WTC11 (cell line): ENCODE measurements at regions not wholly inside any gene's neighbourhood (a gene's known extent, or its start where the extent isn't known, plus 50 kb on each side); places are given as distances from the start of the nearest gene placed in this dataset.

Source experiments
- ATF6 ChIP-seq: sonication (generic); formaldehyde crosslinking; IDR thresholded peaks from 2 replicates; pipeline ENCODE4 v1.8.1; 2023; ENCODE audit warnings: mild to moderate bottlenecking, missing genetic modification reagents
- CBFB ChIP-seq: sonication (generic); formaldehyde crosslinking; IDR thresholded peaks from 2 replicates; pipeline ENCODE4 v1.8.1; 2022; ENCODE audit warnings: mild to moderate bottlenecking, low read depth, missing genetic modification reagents
- CREB1 ChIP-seq: sonication (generic); formaldehyde crosslinking; IDR thresholded peaks from 2 replicates; pipeline ENCODE4 v1.8.0; 2023; ENCODE audit warnings: mild to moderate bottlenecking, missing genetic modification reagents
- CTCF ChIP-seq: fragments of 200-600 bp; IDR thresholded peaks from 2 replicates; pipeline ENCODE4 v1.8.0; 2022; ENCODE audit warnings: antibody characterized with exemption
- ESRRA ChIP-seq: sonication (generic); formaldehyde crosslinking; IDR thresholded peaks from 2 replicates; pipeline ENCODE4 v1.8.1; 2022; ENCODE audit warnings: mild to moderate bottlenecking, missing genetic modification reagents, borderline replicate concordance
- IRF2 ChIP-seq: sonication (generic); formaldehyde crosslinking; IDR thresholded peaks from 2 replicates; pipeline ENCODE4 v1.8.0; 2022; ENCODE audit warnings: low read depth, missing genetic modification reagents, borderline replicate concordance
- NR2C2 ChIP-seq: sonication (generic); formaldehyde crosslinking; IDR thresholded peaks from 2 replicates; pipeline ENCODE4 v1.8.0; 2022; ENCODE audit warnings: mild to moderate bottlenecking, missing genetic modification reagents
- SP1 ChIP-seq: sonication (generic); formaldehyde crosslinking; conservative IDR thresholded peaks from 2 replicates; pipeline ENCODE4 v1.8.1; 2022; ENCODE audit warnings: missing genetic modification reagents
- TEAD1 ChIP-seq: sonication (generic); formaldehyde crosslinking; IDR thresholded peaks from 2 replicates; pipeline ENCODE4 v1.8.0; 2022; ENCODE audit warnings: mild to moderate bottlenecking, missing genetic modification reagents
- USF1 ChIP-seq: sonication (generic); formaldehyde crosslinking; IDR thresholded peaks from 2 replicates; pipeline ENCODE4 v1.8.0; 2022; ENCODE audit warnings: mild to moderate bottlenecking, missing genetic modification reagents
- ZNF121 ChIP-seq: sonication (generic); formaldehyde crosslinking; IDR thresholded peaks from 2 replicates; pipeline ENCODE4 v1.8.0; 2023; ENCODE audit warnings: missing genetic modification reagents
- ZNF416 ChIP-seq: fragments of 250-450 bp; sonication (Bioruptor Pico); IDR thresholded peaks from 2 replicates; pipeline ENCODE4 v1.9.0; 2021; ENCODE audit warnings: mild to moderate bottlenecking, inconsistent platforms
- TF ChIP-seq, protein P1 (sequence below): sonication (generic); formaldehyde crosslinking; IDR thresholded peaks from 2 replicates; pipeline ENCODE4 v1.8.1; 2022; ENCODE audit warnings: low read depth, missing genetic modification reagents, borderline replicate concordance
- TF ChIP-seq, protein P2 (sequence below): sonication (generic); formaldehyde crosslinking; IDR thresholded peaks from 2 replicates; pipeline ENCODE4 v1.8.1; 2023; ENCODE audit warnings: mild to moderate bottlenecking, missing genetic modification reagents, borderline replicate concordance

DNA sequence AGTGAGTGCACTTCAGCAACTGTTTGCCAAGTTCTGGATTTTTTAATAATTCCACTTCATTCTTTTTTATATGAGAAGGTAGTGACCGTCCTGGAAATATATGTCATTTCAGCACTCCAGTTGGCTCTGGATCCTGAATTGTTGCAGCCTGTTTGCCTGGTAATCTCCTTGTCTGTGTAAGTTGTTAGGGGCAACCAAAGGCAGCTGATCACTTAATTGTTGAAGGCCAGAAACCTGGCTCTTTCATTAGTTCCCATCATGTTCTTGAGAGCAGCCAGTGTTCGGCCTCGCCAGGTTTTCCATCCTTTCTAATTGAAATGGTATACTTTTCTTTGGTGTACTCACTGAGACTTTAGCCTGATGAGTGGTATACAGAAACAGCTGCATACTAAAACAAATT, 168.6 kb downstream of the SOX2 start:
- TF ChIP-seq CTCF (no peak), NR2C2 (CRISPR knock-in tag) (no peak), ZNF121 (CRISPR knock-in tag) (no peak), CREB1 (CRISPR knock-in tag) (no peak), SP1 (CRISPR knock-in tag) (no peak), USF1 (CRISPR knock-in tag) (no peak), ZNF416 (CRISPR knock-in tag) (no peak), ATF6 (CRISPR knock-in tag) (no peak), TEAD1 (CRISPR knock-in tag) (no peak), CBFB (CRISPR knock-in tag) (no peak), ESRRA (CRISPR knock-in tag) (no peak), IRF2 (CRISPR knock-in tag) (no peak)
- TF ChIP-seq, protein P1, sequence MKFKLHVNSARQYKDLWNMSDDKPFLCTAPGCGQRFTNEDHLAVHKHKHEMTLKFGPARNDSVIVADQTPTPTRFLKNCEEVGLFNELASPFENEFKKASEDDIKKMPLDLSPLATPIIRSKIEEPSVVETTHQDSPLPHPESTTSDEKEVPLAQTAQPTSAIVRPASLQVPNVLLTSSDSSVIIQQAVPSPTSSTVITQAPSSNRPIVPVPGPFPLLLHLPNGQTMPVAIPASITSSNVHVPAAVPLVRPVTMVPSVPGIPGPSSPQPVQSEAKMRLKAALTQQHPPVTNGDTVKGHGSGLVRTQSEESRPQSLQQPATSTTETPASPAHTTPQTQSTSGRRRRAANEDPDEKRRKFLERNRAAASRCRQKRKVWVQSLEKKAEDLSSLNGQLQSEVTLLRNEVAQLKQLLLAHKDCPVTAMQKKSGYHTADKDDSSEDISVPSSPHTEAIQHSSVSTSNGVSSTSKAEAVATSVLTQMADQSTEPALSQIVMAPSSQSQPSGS (CRISPR knock-in tag), result no peak
- TF ChIP-seq, protein P2, sequence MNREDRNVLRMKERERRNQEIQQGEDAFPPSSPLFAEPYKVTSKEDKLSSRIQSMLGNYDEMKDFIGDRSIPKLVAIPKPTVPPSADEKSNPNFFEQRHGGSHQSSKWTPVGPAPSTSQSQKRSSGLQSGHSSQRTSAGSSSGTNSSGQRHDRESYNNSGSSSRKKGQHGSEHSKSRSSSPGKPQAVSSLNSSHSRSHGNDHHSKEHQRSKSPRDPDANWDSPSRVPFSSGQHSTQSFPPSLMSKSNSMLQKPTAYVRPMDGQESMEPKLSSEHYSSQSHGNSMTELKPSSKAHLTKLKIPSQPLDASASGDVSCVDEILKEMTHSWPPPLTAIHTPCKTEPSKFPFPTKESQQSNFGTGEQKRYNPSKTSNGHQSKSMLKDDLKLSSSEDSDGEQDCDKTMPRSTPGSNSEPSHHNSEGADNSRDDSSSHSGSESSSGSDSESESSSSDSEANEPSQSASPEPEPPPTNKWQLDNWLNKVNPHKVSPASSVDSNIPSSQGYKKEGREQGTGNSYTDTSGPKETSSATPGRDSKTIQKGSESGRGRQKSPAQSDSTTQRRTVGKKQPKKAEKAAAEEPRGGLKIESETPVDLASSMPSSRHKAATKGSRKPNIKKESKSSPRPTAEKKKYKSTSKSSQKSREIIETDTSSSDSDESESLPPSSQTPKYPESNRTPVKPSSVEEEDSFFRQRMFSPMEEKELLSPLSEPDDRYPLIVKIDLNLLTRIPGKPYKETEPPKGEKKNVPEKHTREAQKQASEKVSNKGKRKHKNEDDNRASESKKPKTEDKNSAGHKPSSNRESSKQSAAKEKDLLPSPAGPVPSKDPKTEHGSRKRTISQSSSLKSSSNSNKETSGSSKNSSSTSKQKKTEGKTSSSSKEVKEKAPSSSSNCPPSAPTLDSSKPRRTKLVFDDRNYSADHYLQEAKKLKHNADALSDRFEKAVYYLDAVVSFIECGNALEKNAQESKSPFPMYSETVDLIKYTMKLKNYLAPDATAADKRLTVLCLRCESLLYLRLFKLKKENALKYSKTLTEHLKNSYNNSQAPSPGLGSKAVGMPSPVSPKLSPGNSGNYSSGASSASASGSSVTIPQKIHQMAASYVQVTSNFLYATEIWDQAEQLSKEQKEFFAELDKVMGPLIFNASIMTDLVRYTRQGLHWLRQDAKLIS (CRISPR knock-in tag), result no peak
